Neural progenitor cell (in vitro differentiated cells): ENCODE measurements at regions not wholly inside any gene's neighbourhood (a gene's known extent, or its start where the extent isn't known, plus 50 kb on each side); places are given as distances from the start of the nearest gene placed in this dataset.

Experiments
- DNase-seq: peaks from one replicate; pipeline ENCODE4 v3.0.0-alpha.2; 2016; ENCODE audit warnings: low spot score
- H2AFZ ChIP-seq: fragments of 200-600 bp; sonication (generic); replicated peaks from 2 replicates; pipeline ENCODE4 v1.6.1; 2016; ENCODE audit warnings: antibody characterized with exemption
- H3F3A ChIP-seq: fragments of 200-600 bp; sonication (generic); 2 replicates; pipeline ENCODE4 v1.6.1; 2016; ENCODE audit warnings: antibody characterized with exemption, low read depth
- H3K27ac ChIP-seq: fragments of 200-600 bp; sonication (generic); 2 replicates; pipeline ENCODE4 v1.5.1; 2016; ENCODE audit warnings: mild to moderate bottlenecking
- H3K27me3 ChIP-seq: fragments of 200-600 bp; sonication (generic); 2 replicates; pipeline ENCODE4 v1.6.1; 2016; ENCODE audit warnings: mild to moderate bottlenecking, moderate library complexity
- H3K36me3 ChIP-seq: fragments of 200-600 bp; sonication (generic); 2 replicates; pipeline ENCODE4 v1.5.1; 2016
- H3K4me1 ChIP-seq: fragments of 200-600 bp; sonication (generic); 2 replicates; pipeline ENCODE4 v1.6.1; 2016; ENCODE audit warnings: mixed run types
- H3K4me2 ChIP-seq: fragments of 200-600 bp; sonication (generic); 2 replicates; pipeline ENCODE4 v1.6.1; 2016
- H3K4me3 ChIP-seq: fragments of 200-600 bp; sonication (generic); 2 replicates; pipeline ENCODE4 v1.5.1; 2016
- H3K79me2 ChIP-seq: fragments of 200-600 bp; sonication (generic); 2 replicates; pipeline ENCODE4 v1.6.1; 2016; ENCODE audit warnings: low read depth
- H3K9ac ChIP-seq: fragments of 200-600 bp; sonication (generic); 2 replicates; pipeline ENCODE4 v1.6.1; 2016
- H3K9me3 ChIP-seq: fragments of 200-600 bp; sonication (generic); 2 replicates; pipeline ENCODE4 v1.5.1; 2016; ENCODE audit warnings: low read depth
- H4K20me1 ChIP-seq: fragments of 200-600 bp; sonication (generic); 2 replicates; pipeline ENCODE4 v1.6.1; 2016; ENCODE audit warnings: low read depth
- H3K27ac Mint-ChIP-seq: 3 replicates; pipeline ENCODE4 v1.8.0; 2021; ENCODE audit warnings: mixed read lengths
- H3K27me3 Mint-ChIP-seq: 2 replicates; pipeline ENCODE4 v1.8.0; 2022; ENCODE audit warnings: low read depth, mild to moderate bottlenecking, inconsistent platforms, moderate library complexity, mixed read lengths; ENCODE audit not compliant: insufficient read depth
- H3K36me3 Mint-ChIP-seq: 3 replicates; pipeline ENCODE4 v1.8.0; 2021; ENCODE audit warnings: mixed read lengths
- H3K4me1 Mint-ChIP-seq: 3 replicates; pipeline ENCODE4 v1.8.0; 2021; ENCODE audit warnings: mixed read lengths
- H3K4me3 Mint-ChIP-seq: 3 replicates; pipeline ENCODE4 v1.8.0; 2021; ENCODE audit warnings: mild to moderate bottlenecking, moderate library complexity, mixed read lengths
- H3K9me3 Mint-ChIP-seq: 3 replicates; pipeline ENCODE4 v1.8.0; 2020; ENCODE audit warnings: mixed read lengths
- CTCF ChIP-seq: fragments of 200-600 bp; sonication (generic); IDR thresholded peaks from 2 replicates; pipeline ENCODE4 v1.5.1; 2017; ENCODE audit warnings: antibody characterized with exemption, mild to moderate bottlenecking
- EZH2 ChIP-seq: fragments of 200-600 bp; sonication (generic); IDR thresholded peaks from 2 replicates; pipeline ENCODE4 v1.6.1; 2017; ENCODE audit warnings: antibody characterized with exemption, mild to moderate bottlenecking, moderate library complexity
- EZH2phosphoT487 ChIP-seq: fragments of 200-600 bp; sonication (generic); IDR thresholded peaks from 2 replicates; pipeline ENCODE4 v1.6.1; 2017; ENCODE audit warnings: antibody characterized with exemption

DNA sequence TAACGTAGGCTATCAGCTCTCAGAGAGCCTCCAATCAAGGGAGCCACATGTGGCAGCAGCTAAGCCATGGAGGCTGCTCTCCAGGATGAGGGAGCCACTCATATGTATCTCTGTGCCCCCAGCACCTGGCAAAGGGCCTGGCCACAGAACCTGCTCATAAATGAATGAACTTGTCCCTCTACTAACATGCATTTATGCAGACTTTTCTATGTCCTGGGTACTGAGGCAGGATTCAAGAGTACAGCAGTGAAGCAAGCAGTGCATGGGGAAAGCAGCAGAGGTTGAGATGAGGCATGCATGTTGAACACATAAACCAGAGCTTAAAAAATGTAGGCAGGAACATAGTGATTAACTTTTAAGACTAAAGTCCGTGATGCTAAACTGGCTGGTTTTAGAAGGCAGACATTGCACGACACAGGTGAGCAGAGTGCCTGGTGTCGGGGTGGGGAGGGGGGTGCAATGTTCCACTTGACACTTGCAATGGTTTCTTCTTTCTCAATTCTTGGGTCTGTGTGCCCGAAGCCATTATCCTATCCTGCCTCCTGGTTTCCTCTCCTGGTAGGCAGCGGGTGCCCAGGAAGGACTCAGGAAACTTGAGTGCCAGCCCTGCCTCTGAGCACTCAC is 142.8 kb upstream of the ALDH1B1 start:
- Histone ChIP-seq H4K20me1 (no peaks in the 10 kb centered on the region), H3K27ac (no peak overlapping the region), H2AFZ (no peak overlapping the region), H3K4me2 (no peak overlapping the region), H3K4me1 (peaks cover 16% of the 10 kb centered on the region), H3K4me3 (no peak overlapping the region), H3K27me3 (no peaks in the 10 kb centered on the region), H3K9ac (no peak overlapping the region), H3K36me3 (no peaks in the 10 kb centered on the region), H3K9me3 (no peaks in the 10 kb centered on the region), H3K79me2 (no peaks in the 10 kb centered on the region), H3F3A (no peaks in the 10 kb centered on the region)
- H3K4me1 Mint-ChIP-seq: peaks cover 10% of the 10 kb centered on the region
- no peaks in the 10 kb centered on the region for H3K36me3 Mint-ChIP-seq
- DNase-seq: no peak
- H3K9me3 Mint-ChIP-seq: peaks cover 2% of the 10 kb centered on the region
- H3K27me3 Mint-ChIP-seq: peaks cover 2% of the 10 kb centered on the region
- TF ChIP-seq EZH2phosphoT487: no peak
- TF ChIP-seq EZH2: no peak
- TF ChIP-seq CTCF: no peak
- no peak overlapping the region for H3K27ac Mint-ChIP-seq
- H3K4me3 Mint-ChIP-seq: no peak overlapping the region

DNA sequence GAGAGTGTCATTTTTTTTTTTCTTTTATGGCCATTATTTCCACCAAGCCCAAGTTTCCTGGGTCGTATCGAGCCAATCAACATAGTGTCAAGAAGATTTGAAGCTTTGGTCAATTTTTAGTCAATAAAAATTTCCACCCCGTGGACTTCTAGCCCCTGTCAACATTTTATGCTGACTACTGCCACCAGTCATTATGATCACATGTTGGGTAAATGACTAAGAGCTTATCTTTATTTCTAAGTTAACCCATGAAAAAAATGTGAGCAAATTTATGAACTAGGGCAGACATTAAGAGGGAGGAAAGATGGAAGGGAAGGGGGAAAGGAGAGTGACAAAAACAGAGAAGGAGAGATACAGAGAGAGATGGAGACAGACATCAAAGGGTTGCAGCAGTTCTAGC is 143.5 kb upstream of the ALDH1B1 start:
- H3K9ac ChIP-seq: no peak overlapping the region
- Mint-ChIP-seq H3K36me3 (no peaks in the 10 kb centered on the region), H3K4me1 (peaks cover 13% of the 10 kb centered on the region), H3K27ac (no peak overlapping the region), H3K4me3 (no peak overlapping the region), H3K9me3 (peaks cover 2% of the 10 kb centered on the region), H3K27me3 (peaks cover 7% of the 10 kb centered on the region)
- no peaks in the 10 kb centered on the region for H4K20me1 ChIP-seq
- no peaks in the 10 kb centered on the region for H3K79me2 ChIP-seq
- H3K27me3 ChIP-seq: no peaks in the 10 kb centered on the region
- H3K36me3 ChIP-seq: no peaks in the 10 kb centered on the region
- no peak overlapping the region for H3K4me2 ChIP-seq
- H2AFZ ChIP-seq: no peak overlapping the region
- TF ChIP-seq EZH2phosphoT487: no peak
- no peak for TF ChIP-seq EZH2
- no peak for TF ChIP-seq CTCF
- peaks cover 4% of the 10 kb centered on the region for H3F3A ChIP-seq
- H3K9me3 ChIP-seq: no peaks in the 10 kb centered on the region
- no peak for DNase-seq
- no peak overlapping the region for H3K27ac ChIP-seq
- peaks cover 15% of the 10 kb centered on the region for H3K4me1 ChIP-seq
- H3K4me3 ChIP-seq: no peak overlapping the region

DNA sequence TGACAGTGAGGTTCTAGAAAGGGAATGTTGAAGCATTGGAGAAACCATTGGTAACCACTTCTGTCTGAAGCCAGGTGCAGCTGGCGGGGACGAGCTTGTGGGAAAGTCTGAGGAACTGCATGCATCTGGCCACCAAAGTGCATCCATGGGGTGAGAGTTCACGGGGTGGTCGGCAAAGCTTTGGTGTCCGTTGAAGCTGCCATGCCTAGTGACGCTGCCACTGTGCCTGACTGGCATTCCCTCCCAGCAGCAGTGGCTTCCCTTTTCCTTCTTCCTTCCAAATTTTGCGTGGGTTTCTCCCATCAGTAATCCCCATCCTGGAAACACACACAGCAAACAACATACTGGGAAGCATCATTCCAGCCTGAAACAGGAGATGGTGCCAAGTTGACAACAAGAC is 145.7 kb upstream of the ALDH1B1 start:
- H3K27ac ChIP-seq: no peak overlapping the region
- no peak overlapping the region for H3K9ac ChIP-seq
- TF ChIP-seq EZH2phosphoT487 (no peak), EZH2 (no peak), CTCF (no peak)
- Mint-ChIP-seq H3K36me3 (no peaks in the 10 kb centered on the region), H3K27me3 (peaks cover 7% of the 10 kb centered on the region), H3K9me3 (peaks cover 2% of the 10 kb centered on the region), H3K4me1 (peaks cover 16% of the 10 kb centered on the region), H3K4me3 (no peak overlapping the region), H3K27ac (no peak overlapping the region)
- no peak overlapping the region for H3K4me2 ChIP-seq
- no peaks in the 10 kb centered on the region for H3K9me3 ChIP-seq
- no peaks in the 10 kb centered on the region for H3K79me2 ChIP-seq
- H3K36me3 ChIP-seq: no peaks in the 10 kb centered on the region
- no peaks in the 10 kb centered on the region for H4K20me1 ChIP-seq
- no peaks in the 10 kb centered on the region for H3K27me3 ChIP-seq
- H2AFZ ChIP-seq: no peak overlapping the region
- DNase-seq: no peak
- peaks cover 10% of the 10 kb centered on the region for H3F3A ChIP-seq
- peaks cover 20% of the 10 kb centered on the region for H3K4me1 ChIP-seq
- no peak overlapping the region for H3K4me3 ChIP-seq
